GM18526 (cell line): ENCODE measurements at regions not wholly inside any gene's neighbourhood (a gene's known extent, or its start where the extent isn't known, plus 50 kb on each side); places are given as distances from the start of the nearest gene placed in this dataset.

Experiments
- POLR2A ChIP-seq: IDR thresholded peaks from 3 replicates; pipeline ENCODE4 v1.6.1; 2011; ENCODE audit not compliant: insufficient read length; ENCODE audit errors: extremely low read depth

GRCh38 chr11:127816962-127817361 is 770.4 kb downstream of the ETS1 start:
- no peak for TF ChIP-seq POLR2A

DNA sequence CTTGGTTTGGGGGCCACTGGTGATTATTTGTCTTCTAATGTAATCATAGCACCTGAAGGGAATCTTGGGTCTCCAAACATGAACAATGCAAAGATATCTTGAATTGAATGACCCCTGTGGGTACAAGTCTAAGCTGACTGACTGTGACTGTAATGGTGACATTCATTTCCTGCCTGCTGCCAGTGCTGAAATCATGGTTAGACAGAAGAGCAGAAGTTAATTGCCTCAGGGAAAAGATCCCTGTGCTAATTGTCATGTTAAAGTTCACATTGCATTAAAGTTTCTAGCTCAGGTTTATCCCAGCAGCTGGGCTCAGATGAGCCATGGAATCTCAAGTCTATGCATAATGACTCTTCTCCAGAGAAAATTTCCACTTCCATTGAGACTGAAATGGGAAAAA is 772.0 kb downstream of the ETS1 start:
- TF ChIP-seq POLR2A = no peak

DNA sequence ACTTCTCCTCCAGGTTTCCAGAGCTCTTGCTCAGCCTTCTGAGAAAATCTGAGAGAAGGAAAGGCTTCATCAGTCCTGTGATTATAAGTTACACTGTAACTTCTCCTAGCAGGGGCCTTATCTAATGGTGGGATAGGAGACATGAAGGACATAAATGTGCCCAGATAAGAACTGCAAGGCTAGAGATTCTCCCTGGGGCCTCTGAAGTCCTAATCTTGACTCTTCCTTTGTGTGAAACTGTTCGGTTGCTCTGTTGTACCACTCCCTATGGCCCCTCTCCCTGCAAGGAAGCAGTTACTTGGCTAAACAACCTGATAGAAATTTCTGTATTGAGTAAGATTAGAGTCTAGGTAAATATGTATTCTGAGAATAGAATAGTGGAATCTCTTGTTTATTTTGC is 780.9 kb downstream of the ETS1 start:
- TF ChIP-seq POLR2A = no peak

DNA sequence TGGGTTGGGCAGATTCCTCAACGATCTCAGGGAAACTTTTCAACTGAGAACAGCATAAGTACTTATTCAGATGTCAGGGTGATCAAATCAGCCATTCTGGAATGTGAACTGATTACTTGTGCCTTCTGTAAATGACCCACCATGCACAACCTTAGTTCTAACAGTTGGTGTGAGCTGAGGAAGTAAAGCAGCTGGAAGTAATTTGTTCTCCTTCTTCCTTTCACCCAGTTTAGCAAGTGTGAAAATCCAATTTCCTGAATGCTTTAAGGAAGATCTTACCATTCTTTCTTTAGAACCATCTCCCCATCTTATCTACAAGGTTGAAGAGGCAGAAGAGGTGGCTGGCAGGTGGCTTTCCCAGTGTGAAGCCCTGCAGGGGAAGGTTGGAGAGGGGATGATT is 781.6 kb downstream of the ETS1 start:
- TF ChIP-seq POLR2A = no peak

GRCh38 chr11:127804747-127805400 is 782.5 kb downstream of the ETS1 start:
- no peak for TF ChIP-seq POLR2A

GRCh38 chr11:127803755-127804154 is 783.6 kb downstream of the ETS1 start:
- no peak for TF ChIP-seq POLR2A

- no peak for TF ChIP-seq POLR2A
Observed at GRCh38 chr11:127800989-127801688, 786.2 kb downstream of the ETS1 start.

GRCh38 chr11:127795326-127795725 is 792.0 kb downstream of the ETS1 start:
- no peak for TF ChIP-seq POLR2A

DNA sequence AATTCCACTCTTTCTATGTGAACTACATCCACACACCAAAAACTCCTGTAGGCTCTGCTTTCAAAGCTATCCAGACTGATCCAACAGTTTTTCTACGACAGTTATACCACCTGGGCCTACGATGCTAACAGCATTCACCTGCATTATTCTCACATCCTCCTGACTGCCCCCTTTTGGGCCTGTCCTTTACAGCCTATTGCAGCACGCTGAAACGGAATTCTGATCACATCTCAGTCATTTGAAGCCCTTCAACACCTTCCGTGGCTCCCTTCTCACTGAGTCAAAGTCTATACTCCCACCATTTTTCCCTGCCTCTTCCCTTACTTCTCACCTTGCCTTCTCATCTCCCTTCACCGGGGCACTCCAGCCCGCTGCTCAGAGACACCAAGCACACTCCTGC is 791.3 kb upstream of the KIRREL3 start:
- no peak for TF ChIP-seq POLR2A

GRCh38 chr11:127790592-127790991 is 790.0 kb upstream of the KIRREL3 start:
- no peak for TF ChIP-seq POLR2A

GRCh38 chr11:127789927-127790326 is 789.4 kb upstream of the KIRREL3 start:
- TF ChIP-seq POLR2A = no peak

- no peak for TF ChIP-seq POLR2A
Observed at GRCh38 chr11:127766734-127767133, 766.2 kb upstream of the KIRREL3 start.

DNA sequence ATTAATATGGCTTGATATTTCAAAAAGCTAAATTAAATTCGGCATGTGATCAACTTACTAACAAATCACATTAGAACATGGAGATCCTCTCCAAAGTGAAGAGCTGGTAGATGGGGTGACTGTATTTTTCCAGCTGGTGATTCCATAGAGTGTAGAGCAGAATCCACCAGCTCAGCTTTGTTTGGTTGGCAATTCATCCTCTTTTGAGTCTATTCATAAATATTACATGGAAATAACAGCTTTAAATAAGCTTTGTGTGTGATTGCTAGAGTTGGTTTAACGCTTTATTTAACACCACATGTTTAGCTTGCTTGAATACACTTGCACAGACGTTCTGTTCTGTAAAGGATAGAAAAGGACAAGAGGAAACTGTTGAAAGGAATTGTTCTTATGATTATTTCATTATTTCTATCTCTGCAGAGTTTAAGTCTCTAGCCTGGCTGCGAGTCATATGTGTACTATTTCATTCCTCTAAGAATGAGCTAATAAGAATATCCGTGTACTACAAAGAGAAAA is 738.3 kb upstream of the KIRREL3 start:
- TF ChIP-seq POLR2A = no peak

GRCh38 chr11:127737499-127737898 is 736.9 kb upstream of the KIRREL3 start:
- TF ChIP-seq POLR2A = no peak

DNA sequence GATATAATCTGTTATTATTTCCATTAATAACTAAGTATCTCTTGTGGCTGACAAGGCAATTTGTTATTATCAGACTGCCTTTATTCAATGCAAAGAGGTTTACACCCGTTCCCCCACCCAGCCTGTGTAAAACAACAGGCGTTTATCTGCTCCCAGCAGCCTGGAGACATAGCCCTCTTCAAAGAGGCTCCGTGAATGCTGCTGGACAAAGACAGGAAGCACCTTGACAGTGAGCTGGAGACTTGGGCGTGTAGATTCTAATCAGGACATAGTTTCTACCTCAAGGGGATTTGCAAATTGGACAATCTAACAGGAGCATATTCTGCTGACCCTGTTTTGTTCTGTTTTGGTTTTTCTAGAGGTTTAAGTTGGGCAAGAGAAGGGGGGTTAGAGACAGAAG is 733.0 kb upstream of the KIRREL3 start:
- TF ChIP-seq POLR2A = no peak

DNA sequence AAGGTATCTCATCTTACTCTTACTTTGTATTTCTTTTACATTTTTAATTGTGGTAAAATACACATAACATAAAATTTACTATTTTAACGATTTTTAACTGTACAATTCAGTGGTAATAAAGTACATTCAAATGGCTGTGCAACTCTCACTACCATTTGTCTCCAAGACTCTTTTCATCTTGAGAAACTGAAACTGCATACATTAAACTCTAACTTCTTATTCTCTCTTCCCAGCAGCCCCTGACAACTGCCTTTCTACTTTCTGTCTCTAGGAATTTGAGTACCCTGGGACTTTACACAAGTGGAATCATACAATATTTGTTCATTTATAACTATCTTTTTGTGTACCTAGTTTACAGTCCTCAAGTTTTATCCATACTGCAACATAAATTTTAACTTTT is 725.8 kb upstream of the KIRREL3 start:
- TF ChIP-seq POLR2A = no peak

DNA sequence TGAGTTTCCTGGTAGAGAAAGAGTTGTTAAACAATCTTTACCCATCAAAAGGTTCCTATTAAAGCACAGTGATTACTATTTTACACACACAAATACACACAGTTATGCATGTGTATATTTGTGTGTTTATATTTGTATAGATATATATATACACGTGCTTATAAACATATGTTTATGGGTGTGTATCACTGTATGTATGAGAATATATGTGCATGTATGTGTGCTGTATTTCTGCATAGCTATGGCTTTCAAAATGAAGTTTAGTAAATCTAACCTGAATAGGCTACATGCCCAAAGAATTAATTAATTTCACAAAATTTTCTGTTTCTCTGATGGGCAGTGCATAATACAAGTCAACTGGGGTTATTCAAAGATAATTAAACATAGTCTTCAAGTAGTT is 723.1 kb upstream of the KIRREL3 start:
- TF ChIP-seq POLR2A = no peak
